H1 (cell line): ENCODE measurements at regions not wholly inside any gene's neighbourhood (a gene's known extent, or its start where the extent isn't known, plus 50 kb on each side); places are given as distances from the start of the nearest gene placed in this dataset.

Experiments
- CTBP2 ChIP-seq: IDR thresholded peaks from 2 replicates; pipeline ENCODE4 v1.7.0; 2011; ENCODE audit warnings: borderline replicate concordance, mild to moderate bottlenecking, moderate library complexity, mixed read lengths, low read length; ENCODE audit not compliant: insufficient read depth, insufficient read length
- NRF1 ChIP-seq: IDR thresholded peaks from 2 replicates; pipeline ENCODE4 v1.6.1; 2011; ENCODE audit warnings: mild to moderate bottlenecking, low read depth, low read length, improper control_type of control experiment

- no peak for TF ChIP-seq CTBP2
- TF ChIP-seq NRF1: no peak
These were observed 121.0 kb downstream of the C16orf95 start (continued) for GRCh38 chr16:87196231-87196630.
